ENCODE measurements at regions not wholly inside any gene's neighbourhood (a gene's known extent, or its start where the extent isn't known, plus 50 kb on each side); places are given as distances from the start of the nearest gene placed in this dataset.

GRCh38 chr11:104462341-104462740 is 298.4 kb upstream of the PDGFD start:
- TF ChIP-seq POLR2A (IDR thresholded peaks at IDR 0.05), result no peak
- no peak for TF ChIP-seq CTCF (IDR thresholded peaks at IDR 0.05)
- no peak for TF ChIP-seq EP300 (IDR thresholded peaks at IDR 0.05)
- no peak for TF ChIP-seq POLR2AphosphoS5 (IDR thresholded peaks at IDR 0.05)
- intact Hi-C loops (cut with DNase I), result no loop called here
- Histone ChIP-seq H3K4me3 (no peak overlapping the region), H3K4me1 (no peaks in the 10 kb centered on the region), H3K27me3 (no peaks in the 10 kb centered on the region), H3K9me3 (peaks cover 0 to 1% (median 0%) of the 10 kb centered on the region in 4 donors), H3K36me3 (no peaks in the 10 kb centered on the region), H3K27ac (no peak overlapping the region)
- DNase-seq, result no peak
- 75 to 85% methylated on average over 2 of the region's 2 CpGs for WGBS, 2 donors

GRCh38 chr11:104451197-104451893 is 287.4 kb upstream of the PDGFD start:
- Histone ChIP-seq H3K36me3 (no peaks in the 10 kb centered on the region), H3K4me1 (no peaks in the 10 kb centered on the region), H3K27ac (no peak overlapping the region), H3K27me3 (no peaks in the 10 kb centered on the region), H3K4me3 (no peak overlapping the region), H3K9me3 (no peaks in the 10 kb centered on the region)
- DNase-seq, result no peak
- TF ChIP-seq CTCF (IDR thresholded peaks at IDR 0.05) (no peak), POLR2AphosphoS5 (IDR thresholded peaks at IDR 0.05) (no peak)
- intact Hi-C loops (cut with DNase I), result no loop called here
- WGBS, 2 donors, result 74 to 78% methylated on average over 4 of the region's 4 CpGs

- Histone ChIP-seq H3K4me3 (no peak overlapping the region), H3K9me3 (no peaks in the 10 kb centered on the region), H3K36me3 (no peaks in the 10 kb centered on the region), H3K27ac (no peak overlapping the region), H3K27me3 (no peaks in the 10 kb centered on the region), H3K4me1 (peaks cover 0 to 4% (median 0%) of the 10 kb centered on the region in 4 donors)
- TF ChIP-seq EP300 (IDR thresholded peaks at IDR 0.05) (no peak), POLR2AphosphoS5 (IDR thresholded peaks at IDR 0.05) (no peak), CTCF (IDR thresholded peaks at IDR 0.05) (no peak), POLR2A (IDR thresholded peaks at IDR 0.05) (no peak)
- DNase-seq, result no peak
- intact Hi-C loops (cut with DNase I), result no loop called here
Observed at GRCh38 chr11:104443387-104443786, 279.4 kb upstream of the PDGFD start.

- no peaks in the 10 kb centered on the region for H3K27me3 ChIP-seq
- TF ChIP-seq CTCF (IDR thresholded peaks at IDR 0.05) (no peak), POLR2A (IDR thresholded peaks at IDR 0.05) (no peak), POLR2AphosphoS5 (IDR thresholded peaks at IDR 0.05) (no peak)
- no peak overlapping the region for H3K27ac ChIP-seq
- intact Hi-C loops (cut with DNase I), result no loop called here
- no peak overlapping the region for H3K4me3 ChIP-seq
- H3K9me3 ChIP-seq, result no peaks in the 10 kb centered on the region
- peaks cover 0 to 4% (median 0%) of the 10 kb centered on the region in 4 donors for H3K4me1 ChIP-seq
- H3K36me3 ChIP-seq, result no peaks in the 10 kb centered on the region
- WGBS, 2 donors, result 27 to 28% methylated on average over 1 of the region's 1 CpG
- DNase-seq, result no peak
Observed at GRCh38 chr11:104442321-104442720, 278.4 kb upstream of the PDGFD start.

- Histone ChIP-seq H3K27ac (no peak overlapping the region), H3K36me3 (no peaks in the 10 kb centered on the region), H3K4me3 (no peak overlapping the region), H3K27me3 (no peaks in the 10 kb centered on the region), H3K9me3 (no peaks in the 10 kb centered on the region), H3K4me1 (no peaks in the 10 kb centered on the region)
- no peak for TF ChIP-seq POLR2AphosphoS5 (IDR thresholded peaks at IDR 0.05)
- no peak for TF ChIP-seq POLR2A (IDR thresholded peaks at IDR 0.05)
- no peak for TF ChIP-seq EP300 (IDR thresholded peaks at IDR 0.05)
- TF ChIP-seq CTCF (IDR thresholded peaks at IDR 0.05), result no peak
- no peak for DNase-seq
- intact Hi-C loops (cut with DNase I), result no loop called here
Observed at GRCh38 chr11:104435494-104435893, 271.5 kb upstream of the PDGFD start.
